Mucosa of stomach (tissue), 1 donor: ENCODE measurements at regions not wholly inside any gene's neighbourhood (a gene's known extent, or its start where the extent isn't known, plus 50 kb on each side); places are given as distances from the start of the nearest gene placed in this dataset.

ENCODE experiments used
- H3K27me3 ChIP-seq: one replicate; pipeline ENCODE4 v1.7.0; 2013; ENCODE audit warnings: mild to moderate bottlenecking, low read length; ENCODE audit not compliant: control insufficient read depth, insufficient read depth
- H3K36me3 ChIP-seq: one replicate; pipeline ENCODE4 v1.7.0; 2013; ENCODE audit warnings: low read length; ENCODE audit not compliant: control insufficient read depth, insufficient read depth
- H3K4me1 ChIP-seq: one replicate; pipeline ENCODE4 v1.7.0; 2013; ENCODE audit warnings: mild to moderate bottlenecking, low read length; ENCODE audit not compliant: control insufficient read depth, insufficient read depth
- H3K4me3 ChIP-seq: one replicate; pipeline ENCODE4 v1.7.0; 2013; ENCODE audit warnings: low read length
- H3K9ac ChIP-seq: one replicate; pipeline ENCODE4 v1.7.0; 2013; ENCODE audit warnings: mild to moderate bottlenecking, low read length, moderate library complexity
- H3K9me3 ChIP-seq: one replicate; pipeline ENCODE4 v1.7.0; 2013; ENCODE audit warnings: mild to moderate bottlenecking, low read length, moderate library complexity; ENCODE audit not compliant: control insufficient read depth
- donor health status: Pancreatic carcinoma.

DNA sequence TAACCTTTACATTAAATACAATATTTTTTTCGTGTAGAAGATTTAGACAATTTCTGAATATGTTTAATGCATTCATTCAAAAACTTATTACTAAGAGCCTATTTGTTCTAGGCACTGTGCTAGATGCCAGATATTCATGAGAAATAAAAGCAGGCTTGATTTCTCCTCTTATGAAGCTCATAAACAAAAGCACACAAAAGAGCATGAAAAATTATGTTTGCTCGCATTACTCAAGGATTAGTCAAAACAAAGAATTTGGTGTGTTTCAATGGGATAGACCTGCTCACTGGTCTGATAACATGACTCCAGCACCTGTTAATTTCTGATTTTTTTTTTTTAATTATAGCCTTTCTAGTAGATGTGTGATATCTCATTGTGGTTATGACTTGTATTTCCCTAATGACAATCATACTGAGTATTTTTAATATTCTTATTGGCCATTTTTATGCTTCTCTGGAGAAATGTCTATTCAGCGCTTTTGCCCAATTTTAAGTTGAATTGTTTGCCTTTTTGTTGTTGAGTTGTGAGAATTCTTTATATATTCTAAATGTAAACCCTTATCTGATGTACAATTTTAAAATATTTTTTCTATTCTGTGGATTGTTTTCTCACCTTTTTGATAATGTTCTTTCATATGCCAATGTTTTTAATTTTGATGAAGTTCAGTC is 382.3 kb upstream of the ADGRL4 start:
- Histone ChIP-seq H3K27me3 (no peaks in the 10 kb centered on the region), H3K9ac (no peak overlapping the region), H3K4me3 (no peak overlapping the region), H3K9me3 (no peaks in the 10 kb centered on the region), H3K36me3 (no peaks in the 10 kb centered on the region), H3K4me1 (no peaks in the 10 kb centered on the region)

DNA sequence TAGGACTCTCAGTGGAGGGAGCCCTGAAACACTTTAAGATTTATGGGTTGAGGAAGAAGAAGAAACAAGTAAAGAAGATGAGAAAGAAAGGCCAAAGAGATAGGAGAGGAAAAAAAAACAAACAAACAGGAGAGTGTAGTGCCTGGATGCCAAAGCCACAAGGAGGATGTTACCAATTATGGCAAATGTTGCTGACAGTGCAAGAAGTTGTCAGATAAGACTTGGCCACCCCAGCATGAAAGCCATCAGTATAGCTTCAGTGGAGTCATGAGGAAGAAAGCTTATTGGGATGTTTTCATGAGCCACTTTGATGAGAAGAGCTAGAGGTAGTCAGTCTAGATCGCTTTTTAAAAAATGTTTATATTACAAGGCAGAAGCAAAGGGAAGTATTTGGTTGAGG is 380.2 kb upstream of the ADGRL4 start:
- no peaks in the 10 kb centered on the region for H3K4me1 ChIP-seq
- H3K9me3 ChIP-seq: no peaks in the 10 kb centered on the region
- H3K27me3 ChIP-seq: no peaks in the 10 kb centered on the region
- no peak overlapping the region for H3K9ac ChIP-seq
- no peaks in the 10 kb centered on the region for H3K36me3 ChIP-seq
- H3K4me3 ChIP-seq: no peak overlapping the region

DNA sequence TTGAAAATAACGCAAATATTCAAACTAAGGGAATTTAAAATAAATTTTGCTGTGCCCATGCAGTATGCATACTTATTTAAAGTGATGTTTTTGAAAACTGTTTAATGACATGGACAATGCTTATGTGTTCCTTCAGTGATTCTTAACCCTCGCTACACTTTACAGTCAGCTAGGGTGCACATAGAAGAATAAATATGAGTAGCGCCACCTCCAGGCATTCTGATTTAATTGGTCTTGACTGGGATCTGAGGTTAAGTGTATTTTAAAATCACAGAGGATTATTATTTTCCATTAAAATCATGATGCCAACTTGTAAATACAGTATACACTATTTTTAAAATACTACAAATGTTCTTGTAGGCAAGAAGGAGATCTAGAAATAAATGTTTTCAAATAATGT is 373.5 kb upstream of the ADGRL4 start:
- H3K27me3 ChIP-seq: no peaks in the 10 kb centered on the region
- no peaks in the 10 kb centered on the region for H3K9me3 ChIP-seq
- no peak overlapping the region for H3K9ac ChIP-seq
- no peaks in the 10 kb centered on the region for H3K36me3 ChIP-seq
- H3K4me1 ChIP-seq: no peaks in the 10 kb centered on the region
- no peak overlapping the region for H3K4me3 ChIP-seq

DNA sequence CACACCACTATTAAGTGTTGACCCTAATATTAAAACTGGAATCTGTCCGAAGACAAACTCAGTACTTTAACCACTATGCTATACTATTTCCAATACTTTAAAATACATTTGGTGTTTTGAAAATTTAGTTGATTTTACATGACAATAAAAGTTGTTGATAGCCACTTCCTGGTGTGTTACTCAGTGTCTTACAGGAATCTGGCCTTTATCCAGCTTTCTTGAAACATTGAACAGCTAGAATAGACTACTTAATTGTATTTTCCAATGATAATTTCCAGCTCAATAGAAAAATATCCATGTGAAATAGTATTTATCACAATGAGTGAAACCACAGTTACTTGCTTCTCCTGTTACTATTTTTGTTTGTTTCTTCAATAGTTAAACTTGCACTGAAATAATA is 369.6 kb upstream of the ADGRL4 start:
- Histone ChIP-seq H3K4me1 (no peaks in the 10 kb centered on the region), H3K27me3 (no peaks in the 10 kb centered on the region), H3K36me3 (no peaks in the 10 kb centered on the region), H3K9me3 (no peaks in the 10 kb centered on the region), H3K9ac (no peak overlapping the region), H3K4me3 (no peak overlapping the region)

DNA sequence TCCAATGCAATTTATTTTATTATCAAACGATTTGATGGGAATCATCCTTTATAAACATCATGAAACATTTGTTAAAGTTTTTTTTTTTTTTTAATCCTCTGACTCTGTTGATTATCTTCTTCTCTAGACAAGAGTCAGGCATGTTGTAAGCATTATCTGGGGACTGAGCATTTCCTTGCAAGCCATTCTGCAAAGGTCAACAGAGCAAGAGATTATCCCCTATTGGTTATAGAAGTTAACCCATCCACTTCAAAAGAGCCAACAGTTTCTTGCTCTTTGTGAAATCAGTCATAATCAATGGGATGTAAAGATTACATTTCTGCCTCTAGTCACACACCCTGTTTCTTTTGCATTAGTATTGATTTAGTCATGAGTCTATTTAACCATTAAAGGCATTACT is 368.8 kb upstream of the ADGRL4 start:
- no peak overlapping the region for H3K9ac ChIP-seq
- no peak overlapping the region for H3K4me3 ChIP-seq
- no peaks in the 10 kb centered on the region for H3K9me3 ChIP-seq
- no peaks in the 10 kb centered on the region for H3K27me3 ChIP-seq
- no peaks in the 10 kb centered on the region for H3K36me3 ChIP-seq
- no peaks in the 10 kb centered on the region for H3K4me1 ChIP-seq

DNA sequence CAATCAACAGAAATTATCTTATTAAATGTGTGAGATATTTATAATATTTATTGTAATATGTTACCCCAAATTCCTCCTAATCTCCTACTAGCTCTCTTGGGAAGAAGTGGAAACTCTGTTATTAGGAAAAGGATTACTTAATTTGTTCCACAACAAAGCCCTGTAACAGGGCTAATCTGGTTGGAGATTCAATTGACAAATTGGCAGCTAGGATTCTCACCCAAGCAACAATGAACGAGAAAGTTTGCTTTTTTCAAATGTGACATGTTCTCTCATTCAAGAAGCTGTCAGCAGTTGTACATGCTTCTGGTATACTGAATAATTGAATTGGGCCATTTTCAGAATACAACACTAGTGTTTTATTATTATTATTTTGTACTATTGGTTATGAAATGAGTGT is 367.9 kb upstream of the ADGRL4 start:
- no peaks in the 10 kb centered on the region for H3K9me3 ChIP-seq
- no peaks in the 10 kb centered on the region for H3K4me1 ChIP-seq
- no peak overlapping the region for H3K4me3 ChIP-seq
- no peaks in the 10 kb centered on the region for H3K36me3 ChIP-seq
- no peak overlapping the region for H3K9ac ChIP-seq
- no peaks in the 10 kb centered on the region for H3K27me3 ChIP-seq

DNA sequence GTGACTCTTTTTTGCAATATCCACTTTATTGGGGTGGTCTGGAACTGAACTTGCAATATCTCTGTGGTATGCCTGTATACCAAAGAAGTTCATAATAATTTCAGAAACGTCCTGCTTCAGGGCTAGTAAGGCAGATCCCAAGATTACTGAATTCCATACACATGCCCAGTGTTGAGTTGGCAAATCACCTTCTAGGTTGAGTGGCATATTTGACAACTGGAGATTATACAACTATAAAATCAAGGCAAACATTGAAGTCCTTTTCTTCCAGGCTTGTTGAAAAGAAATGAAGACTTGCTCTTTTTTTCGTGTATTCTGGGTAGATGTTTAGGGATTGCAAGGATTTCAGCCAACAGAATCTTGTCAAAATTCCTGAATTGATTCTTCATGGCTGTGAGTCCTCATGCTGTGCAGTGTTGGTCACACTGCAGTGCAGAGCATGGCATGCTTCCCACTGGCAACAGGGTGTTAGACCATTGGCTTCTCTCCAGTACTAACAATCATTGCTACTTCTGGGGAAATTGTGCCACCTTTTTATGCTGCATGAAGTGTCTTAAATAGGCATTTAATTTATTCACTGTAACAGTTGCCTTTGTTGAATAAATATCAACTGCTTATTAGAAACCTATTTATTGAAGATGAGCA is 367.1 kb upstream of the ADGRL4 start:
- no peak overlapping the region for H3K4me3 ChIP-seq
- no peaks in the 10 kb centered on the region for H3K27me3 ChIP-seq
- no peaks in the 10 kb centered on the region for H3K36me3 ChIP-seq
- H3K9ac ChIP-seq: no peak overlapping the region
- H3K9me3 ChIP-seq: no peaks in the 10 kb centered on the region
- H3K4me1 ChIP-seq: no peaks in the 10 kb centered on the region

DNA sequence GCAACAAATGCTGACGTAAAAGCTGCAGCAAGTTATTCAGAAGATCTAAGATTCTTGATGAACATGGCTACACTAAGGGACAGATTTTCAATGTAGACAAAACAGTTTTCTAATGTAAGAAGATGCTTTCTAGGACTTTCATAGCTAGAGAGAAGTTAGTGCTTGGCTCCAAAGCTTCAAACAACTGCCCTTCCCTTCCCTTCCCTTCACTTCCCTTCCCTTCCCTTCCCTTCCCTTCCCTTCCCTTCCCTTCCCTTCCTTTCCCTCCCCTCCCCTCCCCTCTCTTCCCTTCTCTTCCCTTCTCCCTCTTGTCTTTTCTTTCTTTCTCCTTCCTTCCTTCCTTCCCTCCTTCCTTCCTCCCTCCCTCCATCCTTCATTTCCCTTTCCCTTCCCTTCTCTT is 365.3 kb upstream of the ADGRL4 start:
- no peaks in the 10 kb centered on the region for H3K9me3 ChIP-seq
- no peaks in the 10 kb centered on the region for H3K4me1 ChIP-seq
- H3K9ac ChIP-seq: no peak overlapping the region
- no peaks in the 10 kb centered on the region for H3K27me3 ChIP-seq
- no peak overlapping the region for H3K4me3 ChIP-seq
- H3K36me3 ChIP-seq: no peaks in the 10 kb centered on the region

DNA sequence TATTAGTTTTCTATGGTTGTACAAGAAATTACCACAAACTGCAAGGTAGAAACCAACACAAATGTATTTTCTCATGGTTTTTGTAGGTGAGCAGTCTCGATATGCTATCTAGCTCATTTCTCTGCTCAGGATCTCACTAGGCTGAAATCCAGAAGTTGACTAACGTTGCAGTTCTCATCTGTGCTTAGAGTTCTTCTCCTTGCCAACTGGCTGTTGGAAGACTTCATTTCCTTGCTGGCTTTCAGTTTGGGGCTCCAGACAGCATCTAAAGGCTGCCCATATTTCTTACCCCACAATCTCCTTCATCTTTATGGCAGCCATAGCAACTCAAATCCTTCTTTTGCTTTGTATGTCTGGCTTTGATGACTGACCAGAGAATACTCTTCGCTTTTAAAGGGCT is 362.6 kb upstream of the ADGRL4 start:
- no peak overlapping the region for H3K9ac ChIP-seq
- H3K9me3 ChIP-seq: no peaks in the 10 kb centered on the region
- no peak overlapping the region for H3K4me3 ChIP-seq
- no peaks in the 10 kb centered on the region for H3K36me3 ChIP-seq
- no peaks in the 10 kb centered on the region for H3K4me1 ChIP-seq
- H3K27me3 ChIP-seq: no peaks in the 10 kb centered on the region

DNA sequence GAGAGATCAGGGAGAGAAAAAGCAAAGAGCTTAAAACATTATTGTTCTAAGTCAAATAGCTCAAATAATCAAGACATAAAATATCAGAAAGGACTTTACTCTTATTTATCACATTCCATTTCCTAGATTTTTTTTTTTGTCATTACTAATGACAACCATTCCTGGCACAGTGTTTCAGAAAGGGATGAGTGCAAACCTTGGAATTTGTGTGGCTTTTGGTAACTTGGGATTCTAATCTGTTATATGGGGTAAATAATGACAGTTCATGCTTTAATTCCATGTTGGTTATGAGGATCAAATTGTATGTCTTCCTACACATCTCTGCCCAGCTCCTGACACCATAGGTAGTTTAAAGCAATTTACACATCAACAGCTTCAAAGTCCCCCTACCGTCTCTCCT is 358.4 kb upstream of the ADGRL4 start:
- H3K36me3 ChIP-seq: no peaks in the 10 kb centered on the region
- H3K4me3 ChIP-seq: no peak overlapping the region
- no peaks in the 10 kb centered on the region for H3K27me3 ChIP-seq
- H3K4me1 ChIP-seq: no peaks in the 10 kb centered on the region
- H3K9ac ChIP-seq: no peak overlapping the region
- no peaks in the 10 kb centered on the region for H3K9me3 ChIP-seq

DNA sequence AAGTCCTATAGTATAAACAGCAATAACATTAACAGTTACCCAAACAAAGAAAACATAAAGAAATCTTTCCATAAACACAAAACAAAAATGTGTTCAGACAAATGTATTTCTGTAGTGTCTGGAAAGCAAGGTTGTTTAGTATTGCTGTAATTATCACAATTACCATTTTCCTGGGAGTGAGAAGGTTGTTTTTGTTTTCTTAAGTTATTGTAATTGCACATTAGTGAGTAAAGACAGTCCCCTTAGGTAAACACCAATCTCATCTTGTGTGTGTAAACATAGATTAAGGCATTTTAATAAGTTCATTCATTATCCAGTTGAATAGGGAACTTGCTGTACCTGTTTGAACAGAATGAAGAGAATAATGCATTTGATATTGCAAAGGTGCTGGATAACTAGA is 356.9 kb upstream of the ADGRL4 start:
- H3K36me3 ChIP-seq: no peaks in the 10 kb centered on the region
- H3K27me3 ChIP-seq: no peaks in the 10 kb centered on the region
- no peak overlapping the region for H3K4me3 ChIP-seq
- H3K9me3 ChIP-seq: no peaks in the 10 kb centered on the region
- H3K4me1 ChIP-seq: no peaks in the 10 kb centered on the region
- no peak overlapping the region for H3K9ac ChIP-seq

DNA sequence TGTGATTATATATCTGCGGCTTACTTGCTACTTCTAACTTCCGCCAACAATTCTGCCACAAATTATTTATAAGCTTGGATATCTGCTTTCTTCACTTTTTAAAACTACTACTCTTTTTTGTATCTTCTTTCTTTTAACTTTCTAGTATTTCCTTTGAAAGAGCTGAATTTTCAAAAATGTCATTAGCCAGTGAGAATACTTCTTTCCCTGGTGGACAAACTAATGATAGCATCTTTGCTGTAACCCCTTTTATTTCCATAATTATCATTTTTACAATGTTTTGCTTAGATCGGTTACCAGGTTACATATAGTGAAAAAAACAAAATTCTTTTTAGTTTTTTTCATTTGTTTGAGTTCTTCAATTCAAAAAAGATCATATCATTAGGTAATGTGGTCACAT is 355.9 kb upstream of the ADGRL4 start:
- Histone ChIP-seq H3K36me3 (no peaks in the 10 kb centered on the region), H3K9ac (no peak overlapping the region), H3K4me3 (no peak overlapping the region), H3K4me1 (no peaks in the 10 kb centered on the region), H3K27me3 (no peaks in the 10 kb centered on the region), H3K9me3 (no peaks in the 10 kb centered on the region)

DNA sequence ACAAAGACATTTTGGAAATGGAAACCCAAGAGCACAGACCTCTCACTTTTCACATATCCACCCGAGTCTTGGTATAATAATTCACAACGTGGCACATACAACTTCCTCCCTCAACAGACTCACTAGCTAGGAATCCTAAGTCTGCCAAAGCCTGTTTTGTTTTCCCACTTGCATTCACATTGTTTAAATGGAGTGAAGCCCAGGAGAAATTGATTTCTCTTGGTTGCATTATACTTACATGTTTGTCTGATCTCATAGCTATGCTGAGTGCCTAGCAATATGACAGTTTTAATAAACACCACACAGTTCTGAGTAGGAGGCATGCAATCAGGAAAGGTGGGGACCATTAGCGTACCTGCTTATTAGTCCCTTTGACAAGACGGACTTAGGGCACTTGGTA is 348.6 kb upstream of the ADGRL4 start:
- no peaks in the 10 kb centered on the region for H3K27me3 ChIP-seq
- no peaks in the 10 kb centered on the region for H3K9me3 ChIP-seq
- H3K4me3 ChIP-seq: no peak overlapping the region
- H3K36me3 ChIP-seq: no peaks in the 10 kb centered on the region
- no peak overlapping the region for H3K9ac ChIP-seq
- no peaks in the 10 kb centered on the region for H3K4me1 ChIP-seq
